ENCODE measurements at regions not wholly inside any gene's neighbourhood (a gene's known extent, or its start where the extent isn't known, plus 50 kb on each side); places are given as distances from the start of the nearest gene placed in this dataset.

DNA sequence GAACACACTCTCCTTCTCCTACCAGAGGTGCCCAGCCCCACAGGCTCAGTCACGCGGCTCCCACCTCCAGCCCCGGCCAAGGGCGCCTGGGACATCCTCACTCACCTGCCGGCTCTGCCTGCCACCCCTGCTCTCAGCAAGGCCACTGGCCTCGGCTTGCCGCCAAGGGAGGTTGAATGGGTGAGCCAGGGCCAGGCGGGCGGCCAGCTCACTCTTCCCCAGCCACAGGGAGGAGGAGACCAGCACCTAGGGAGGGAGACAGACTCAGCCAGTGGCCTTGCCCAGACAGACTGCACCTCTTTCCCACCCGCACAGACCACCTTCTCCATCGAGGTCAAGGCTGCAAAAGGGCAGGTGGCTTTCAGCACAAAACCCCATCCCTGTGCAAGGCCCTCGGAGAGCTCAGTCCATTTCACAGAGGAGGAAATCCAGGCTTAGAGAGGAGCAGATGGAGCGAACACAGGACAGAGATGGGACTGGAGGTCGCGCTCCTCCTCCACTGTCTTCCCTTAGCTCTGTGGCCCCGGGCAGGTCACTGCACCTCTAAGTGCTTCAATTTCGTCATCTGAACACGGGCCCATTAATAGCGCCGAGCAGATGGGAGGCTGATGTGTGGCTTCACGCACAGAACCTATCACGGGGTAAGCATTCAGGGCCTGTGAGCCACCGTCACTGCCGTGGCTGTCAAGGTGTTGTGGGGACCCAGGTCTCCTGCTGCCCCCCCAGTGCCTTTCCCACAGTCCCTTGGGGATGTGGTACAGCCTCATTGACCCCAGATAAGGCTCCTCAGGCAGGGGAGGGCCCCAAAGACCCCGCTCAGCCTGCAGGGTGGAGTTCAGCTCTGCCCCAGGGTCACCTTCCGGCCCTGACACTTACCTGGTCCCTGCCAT lies 56.1 kb downstream of the RMI2 start:
- DNase-seq (ENCODE audit: low spot score) = no peak

- no peak for DNase-seq (ENCODE audit: low spot score)
Measured at GRCh38 chr16:11402051-11402744, 56.9 kb downstream of the RMI2 start.

DNA sequence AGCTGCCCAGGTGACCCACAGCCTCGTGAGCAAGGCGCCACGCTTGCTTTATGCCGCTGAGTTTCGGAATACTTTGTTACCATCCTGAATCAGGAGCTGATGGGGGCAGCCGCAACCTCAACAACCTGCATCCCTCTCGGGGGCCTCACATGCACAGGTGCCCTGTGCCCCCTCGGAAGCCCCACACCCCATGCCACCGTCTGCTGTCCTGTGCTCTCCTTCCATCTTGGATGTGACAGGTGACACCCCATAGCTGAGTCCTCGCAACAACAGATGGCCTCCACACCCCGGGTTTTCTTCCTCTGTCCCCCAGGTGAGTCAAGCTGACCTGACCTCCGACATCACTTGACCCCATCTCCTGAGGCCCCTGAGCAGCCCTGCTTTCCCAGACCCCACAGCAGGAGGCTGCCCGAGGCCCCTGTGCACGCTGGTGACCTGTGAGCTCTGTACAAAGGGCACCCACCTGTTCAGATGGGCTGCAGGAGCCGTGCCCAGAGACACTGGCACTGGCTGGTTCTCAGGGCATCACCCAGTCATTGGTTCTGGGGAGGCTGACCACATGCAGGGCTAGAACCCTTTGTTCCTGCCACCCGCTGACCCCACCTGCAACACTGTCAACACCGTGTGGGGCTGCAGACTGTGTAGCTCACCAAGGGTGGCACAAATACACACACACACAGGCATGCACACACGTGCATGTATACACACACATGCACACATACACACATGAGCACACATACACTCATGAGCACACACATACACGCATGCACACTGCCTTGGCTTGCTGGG lies 57.7 kb downstream of the RMI2 start:
- DNase-seq (ENCODE audit: low spot score) = no peak

DNA sequence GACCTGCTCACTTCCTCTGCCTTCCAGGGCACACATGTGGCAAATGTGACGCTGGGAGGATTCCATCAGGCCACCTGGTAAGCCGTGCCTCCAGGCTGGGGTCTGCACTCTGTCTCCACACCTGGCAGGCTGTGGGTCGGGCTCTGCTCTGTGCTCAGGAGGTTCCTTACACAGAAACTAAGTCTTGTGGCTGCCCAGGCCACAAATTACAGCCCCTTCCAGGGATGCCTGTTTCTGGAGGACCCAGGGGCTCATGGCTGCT lies 58.2 kb downstream of the RMI2 start:
- DNase-seq (ENCODE audit: low spot score) = no peak

- no peak for DNase-seq (ENCODE audit: low spot score)
Measured at GRCh38 chr16:11403920-11404319, 58.7 kb downstream of the RMI2 start.

- DNase-seq (ENCODE audit: low spot score) = no peak
Measured at GRCh38 chr16:11404603-11405002, 59.3 kb downstream of the RMI2 start.

- no peak for DNase-seq (ENCODE audit: low spot score)
Measured at GRCh38 chr16:11405331-11406176, 60.3 kb downstream of the RMI2 start.

GRCh38 chr16:11406177-11406560 lies 60.9 kb downstream of the RMI2 start:
- DNase-seq (ENCODE audit: low spot score) = no peak

- DNase-seq (ENCODE audit: low spot score) = peak; percentile 70
Measured at GRCh38 chr16:11407047-11407982, 62.1 kb downstream of the RMI2 start.

GRCh38 chr16:11408216-11408615 lies 63.0 kb downstream of the RMI2 start:
- DNase-seq (ENCODE audit: low spot score) = no peak

DNA sequence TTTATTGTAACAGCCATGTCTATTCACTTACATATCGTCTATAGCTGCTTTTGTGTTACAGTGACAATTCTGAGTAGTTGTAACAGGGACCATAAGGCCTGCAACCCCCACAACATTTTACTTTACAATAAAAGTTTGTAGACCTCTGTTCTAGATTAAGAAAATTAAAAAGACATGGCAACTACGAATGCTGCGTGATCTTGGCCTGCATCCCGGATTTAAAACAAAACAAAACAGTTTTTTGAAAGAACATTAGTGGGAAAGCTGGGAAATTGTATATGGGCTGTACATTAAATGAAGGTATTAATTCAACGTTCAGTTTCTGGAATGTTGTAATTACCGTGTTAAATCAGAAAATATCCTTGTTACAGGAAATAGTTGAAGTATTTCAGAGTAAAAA lies 64.1 kb downstream of the RMI2 start:
- DNase-seq (ENCODE audit: low spot score) = no peak

- no peak for DNase-seq (ENCODE audit: low spot score)
Measured at GRCh38 chr16:11410376-11411058, 65.3 kb downstream of the RMI2 start.

DNA sequence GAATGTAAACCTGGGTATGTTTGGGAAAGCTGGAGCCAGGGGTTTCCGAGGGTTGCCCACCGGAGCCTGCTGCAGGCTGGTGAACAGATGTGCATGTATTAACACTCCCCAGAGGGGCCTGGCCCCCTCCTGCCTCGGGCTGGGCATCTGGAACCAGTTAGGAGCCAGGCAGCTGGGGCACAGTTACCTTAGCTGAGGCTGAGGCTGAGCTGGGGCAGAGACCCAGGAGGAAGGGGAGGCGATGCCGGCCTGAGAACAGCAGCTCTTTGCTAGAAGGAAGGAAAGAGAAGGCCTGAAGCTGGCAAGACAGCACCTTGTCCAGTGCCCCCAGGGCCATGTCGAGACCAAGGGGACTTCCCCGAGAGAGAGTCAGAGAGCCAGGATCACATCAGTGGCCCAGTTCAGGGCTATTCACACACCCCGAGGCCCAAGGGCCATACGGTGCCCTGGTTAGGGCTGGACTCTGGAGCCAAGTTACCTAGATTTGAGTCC lies 65.8 kb downstream of the RMI2 start:
- DNase-seq (ENCODE audit: low spot score) = no peak

DNA sequence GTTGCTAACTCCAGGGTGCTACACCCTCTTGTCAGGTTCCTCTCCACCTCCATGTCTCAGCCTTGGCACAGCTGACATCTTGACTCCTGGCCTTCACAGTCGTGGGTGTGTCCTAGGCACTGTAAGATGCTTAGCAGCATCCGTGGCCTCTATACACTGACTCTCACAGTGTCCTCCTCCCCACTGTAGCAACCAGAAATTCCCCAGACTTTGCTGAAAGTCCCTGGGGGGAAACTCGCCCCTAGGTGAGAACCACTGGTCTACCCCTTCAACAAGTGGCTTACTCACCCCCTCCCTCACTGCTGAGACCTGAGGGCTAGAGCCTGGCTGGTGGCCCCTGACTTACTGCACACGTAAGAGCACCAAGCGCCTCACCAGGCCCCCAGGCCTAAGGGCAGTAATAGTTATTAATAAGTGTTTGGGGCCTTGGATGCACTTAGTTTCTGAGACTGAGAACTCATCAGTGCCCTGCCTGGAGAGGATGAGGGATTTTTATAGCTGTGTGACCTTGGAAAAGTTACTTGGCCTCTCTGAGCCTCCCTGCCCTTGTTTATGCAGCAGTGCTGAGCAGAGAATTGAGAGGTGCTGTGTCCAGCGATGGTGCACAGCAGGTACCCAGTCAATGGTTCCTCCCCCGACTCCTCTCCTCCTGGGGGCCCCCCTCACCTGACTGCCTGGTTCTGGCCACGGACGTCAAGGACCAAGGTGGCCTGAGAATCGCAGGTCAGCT lies 67.1 kb downstream of the RMI2 start:
- DNase-seq (ENCODE audit: low spot score) = no peak

- DNase-seq (ENCODE audit: low spot score) = no peak
Measured at GRCh38 chr16:11412965-11413887, 68.0 kb downstream of the RMI2 start.

- DNase-seq (ENCODE audit: low spot score) = no peak
Measured at GRCh38 chr16:11413907-11414595, 68.8 kb downstream of the RMI2 start.
